Natural killer cell treated with Interleukin-12 subunit alpha and Interleukin-12 subunit beta and Interleukin-15 and Interleukin-18, amount 100 ng/mL, for 72 hours (primary cell): ENCODE measurements at regions not wholly inside any gene's neighbourhood (a gene's known extent, or its start where the extent isn't known, plus 50 kb on each side); places are given as distances from the start of the nearest gene placed in this dataset.

ENCODE experiments used
- ATAC-seq, 2 donors: fragments of 150-1000 bp; cut with Tn5 transposase in 1 of 2; sonication (Bioruptor Pico), chemical (Tn5 transposase) in 1 of 2; 2 replicates each; pipeline ENCODE4 v1.10.0; 2021
- DNase-seq: peaks from one replicate; pipeline ENCODE4 v3.0.0; 2022; ENCODE audit warnings: low spot score
- H3K27ac Mint-ChIP-seq, 2 donors: 1 replicate in 1 of 2; 2 replicates in 1 of 2; pipeline ENCODE4 v1.8.0; 2022; ENCODE audit warnings: mixed read lengths in 2 of 2, mild to moderate bottlenecking in 1 of 2, moderate library complexity in 1 of 2
- H3K27me3 Mint-ChIP-seq, 2 donors: 1 replicate in 1 of 2; 2 replicates in 1 of 2; pipeline ENCODE4 v1.8.0; 2022; ENCODE audit warnings: mixed read lengths in 2 of 2
- H3K36me3 Mint-ChIP-seq: one replicate; pipeline ENCODE4 v1.8.0; 2022; ENCODE audit warnings: mixed read lengths
- H3K4me1 Mint-ChIP-seq, 2 donors: 1 replicate in 1 of 2; 2 replicates in 1 of 2; pipeline ENCODE4 v1.8.0; 2022; ENCODE audit warnings: low read depth in 2 of 2, mixed read lengths in 2 of 2, mild to moderate bottlenecking in 1 of 2
- H3K4me3 Mint-ChIP-seq: one replicate; pipeline ENCODE4 v1.8.0; 2022; ENCODE audit warnings: mixed read lengths
- H3K9me3 Mint-ChIP-seq: 2 replicates; pipeline ENCODE4 v1.8.0; 2022; ENCODE audit warnings: mixed read lengths

DNA sequence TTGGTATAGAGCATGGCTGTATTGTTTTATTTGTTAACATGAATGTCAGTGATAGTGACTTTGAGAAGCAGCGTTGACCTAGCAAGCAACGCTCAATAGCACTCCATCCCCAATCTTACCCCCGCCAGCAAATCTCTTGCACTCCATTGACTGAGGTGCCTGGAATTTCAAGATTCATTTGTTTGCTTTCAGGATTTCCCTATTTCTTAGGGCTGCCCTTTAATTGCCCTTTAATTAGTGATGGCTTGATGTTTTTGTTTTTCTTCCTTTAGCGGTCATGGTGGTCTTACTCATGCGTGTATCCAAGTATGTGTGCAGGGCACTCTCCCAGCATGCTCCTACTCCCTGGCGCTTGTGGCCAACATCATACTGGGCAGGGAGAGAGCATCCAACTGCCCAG, 216.8 kb upstream of the TBL1XR1 start:
- Mint-ChIP-seq H3K4me1 (peaks cover 14 to 25% of the 10 kb centered on the region in 2 donors), H3K27ac (no peak overlapping the region), H3K27me3 (no peaks in the 10 kb centered on the region), H3K9me3 (no peaks in the 10 kb centered on the region), H3K4me3 (no peak overlapping the region), H3K36me3 (no peaks in the 10 kb centered on the region)
- no peak for DNase-seq
- no peak for ATAC-seq

DNA sequence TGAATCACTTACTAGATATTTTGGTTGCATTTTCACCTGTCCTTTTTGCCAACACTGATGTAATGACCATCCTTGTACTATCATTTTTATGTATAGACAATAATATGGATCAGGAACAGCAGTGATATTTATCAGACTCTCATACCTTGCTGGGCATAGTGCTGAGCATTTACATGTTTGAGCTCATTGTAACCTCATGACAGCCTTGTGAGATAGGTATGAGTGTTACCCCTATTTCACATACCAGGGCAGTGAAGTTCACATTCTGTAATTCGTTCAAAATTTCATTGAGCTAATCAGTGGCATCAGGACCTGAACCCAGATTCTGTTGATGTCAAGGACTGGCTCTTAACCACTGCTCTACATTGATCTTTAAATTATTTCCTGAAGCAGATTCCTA, 221.5 kb upstream of the TBL1XR1 start:
- Mint-ChIP-seq H3K4me1 (peaks cover 44 to 48% of the 10 kb centered on the region in 2 donors), H3K27me3 (no peaks in the 10 kb centered on the region), H3K9me3 (peaks cover 3% of the 10 kb centered on the region), H3K27ac (peak overlapping the region; percentile 86 to 89), H3K36me3 (no peaks in the 10 kb centered on the region), H3K4me3 (peak overlapping the region; percentile 41)
- ATAC-seq (peak in 1 of 2 donors; percentile 73), DNase-seq (no peak)

DNA sequence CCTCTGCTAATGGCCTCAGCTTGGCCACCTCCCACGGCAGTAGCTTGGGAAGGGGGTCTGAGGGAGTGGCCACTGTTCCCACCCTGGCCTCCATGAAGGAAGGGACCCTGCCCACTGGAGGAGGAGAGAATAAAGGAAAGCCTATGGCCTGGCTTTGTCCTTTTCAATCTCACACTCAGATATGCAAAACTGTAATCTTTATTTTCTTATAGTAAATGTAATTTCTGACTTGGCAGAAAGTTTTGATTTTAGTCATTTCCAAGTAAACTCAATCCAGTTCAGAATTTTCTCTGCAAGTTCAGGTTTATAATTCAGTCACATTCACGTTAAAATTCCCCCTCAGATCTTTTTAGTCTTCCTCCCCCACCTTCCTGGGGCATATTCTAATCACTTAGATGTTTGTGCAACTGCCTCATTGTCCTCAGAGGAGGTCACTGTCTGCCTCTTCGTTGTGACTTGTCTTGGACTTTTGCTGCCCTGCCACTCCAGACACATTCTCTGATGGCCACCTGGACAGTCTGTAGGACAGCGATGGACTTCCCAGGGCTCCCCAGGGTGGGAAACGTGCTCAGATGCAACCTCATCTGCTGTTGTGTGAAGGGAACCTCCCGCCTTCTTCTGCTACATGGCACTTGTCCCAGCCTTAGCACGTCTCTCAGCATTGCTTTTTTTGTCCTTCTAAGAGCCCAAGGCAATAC, 222.8 kb upstream of the TBL1XR1 start:
- no peaks in the 10 kb centered on the region for H3K36me3 Mint-ChIP-seq
- H3K9me3 Mint-ChIP-seq: peaks cover 3% of the 10 kb centered on the region
- peak overlapping the region; percentile 70 for H3K4me3 Mint-ChIP-seq
- H3K4me1 Mint-ChIP-seq: peaks cover 54 to 57% of the 10 kb centered on the region in 2 donors
- H3K27me3 Mint-ChIP-seq: no peaks in the 10 kb centered on the region
- peak overlapping the region; percentile 86 to 89 for H3K27ac Mint-ChIP-seq
- DNase-seq: no peak
- peak; percentile 80 to 86 for ATAC-seq

DNA sequence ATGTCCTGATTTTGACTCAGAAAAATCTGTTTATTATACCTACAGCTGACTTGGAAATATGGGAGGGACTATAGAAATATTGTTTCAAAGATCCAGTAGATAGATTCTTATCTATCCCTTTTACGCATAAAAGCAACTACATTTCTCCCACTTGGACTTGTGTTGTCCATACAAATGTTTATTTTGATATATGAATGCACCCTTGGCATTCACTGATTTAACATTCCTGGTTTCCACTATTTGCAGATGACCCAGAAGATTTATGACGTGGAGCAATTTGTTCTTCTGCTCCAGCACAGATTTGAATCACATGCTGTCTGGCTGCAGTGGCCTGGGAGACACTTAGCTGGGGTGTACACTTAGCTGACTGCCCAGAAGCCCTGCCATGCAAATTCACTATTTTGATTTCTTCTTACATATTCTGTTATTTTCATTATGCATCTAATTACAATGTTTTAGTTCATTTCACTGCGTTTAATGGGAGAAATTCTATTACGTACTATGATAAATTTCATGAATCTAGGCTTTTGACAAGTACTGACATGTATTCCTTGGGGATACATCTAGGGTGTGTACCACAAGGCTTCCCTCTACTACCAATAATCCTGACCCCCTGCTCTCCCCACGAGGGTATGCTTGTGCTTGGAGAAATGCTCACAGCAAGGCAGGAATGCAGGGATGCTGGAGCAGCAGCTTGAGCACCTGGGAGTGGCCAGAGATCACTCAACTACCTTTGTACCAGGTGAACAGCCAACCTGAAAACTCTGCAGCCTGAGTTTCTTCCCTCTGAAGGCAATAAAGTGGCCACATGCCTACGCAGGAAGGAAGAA, 223.6 kb upstream of the TBL1XR1 start:
- peaks cover 49 to 57% of the 10 kb centered on the region in 2 donors for H3K4me1 Mint-ChIP-seq
- no peaks in the 10 kb centered on the region for H3K27me3 Mint-ChIP-seq
- H3K27ac Mint-ChIP-seq: peak overlapping the region; percentile 86 to 89
- DNase-seq (no peak), ATAC-seq (no peak)
- H3K4me3 Mint-ChIP-seq: peak overlapping the region; percentile 70
- no peaks in the 10 kb centered on the region for H3K36me3 Mint-ChIP-seq
- H3K9me3 Mint-ChIP-seq: peaks cover 3% of the 10 kb centered on the region

DNA sequence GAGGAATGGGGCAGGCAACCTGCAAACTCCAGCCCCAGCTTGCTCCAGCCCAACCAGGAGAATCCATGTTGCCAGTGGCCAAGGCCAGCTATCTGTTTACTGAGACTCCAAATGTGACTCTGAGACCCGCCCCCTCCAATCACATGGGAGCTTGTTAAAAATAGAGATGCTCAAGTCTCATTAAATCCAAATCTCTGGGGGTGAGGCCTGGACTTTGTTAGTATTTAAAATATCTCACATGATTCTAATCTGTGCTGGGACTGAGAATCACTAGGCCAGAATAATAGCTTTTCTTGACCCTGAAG, 224.2 kb upstream of the TBL1XR1 start:
- H3K27ac Mint-ChIP-seq: peak overlapping the region; percentile 4 to 56
- no peak for ATAC-seq

DNA sequence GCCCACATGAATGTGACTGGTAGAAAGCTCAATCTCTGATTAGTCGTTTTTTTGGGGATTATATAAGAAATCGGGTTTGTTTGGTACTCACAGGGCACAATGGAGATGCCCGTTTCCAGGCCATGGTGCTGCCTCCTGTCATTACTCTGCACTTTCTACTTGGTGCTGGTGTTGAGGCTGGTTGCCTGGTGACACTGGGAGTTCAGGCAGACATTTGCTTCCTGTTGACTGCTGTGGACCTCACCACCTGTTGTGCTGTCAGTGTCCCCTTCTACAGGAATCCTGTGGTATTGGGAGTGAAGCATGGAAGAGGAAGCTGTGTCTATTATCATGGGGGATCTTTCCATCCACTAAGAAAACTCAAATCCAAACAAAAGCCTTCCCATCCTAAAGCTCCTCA, 227.2 kb upstream of the TBL1XR1 start:
- ATAC-seq: no peak
- no peaks in the 10 kb centered on the region for H3K36me3 Mint-ChIP-seq
- peaks cover 3% of the 10 kb centered on the region for H3K9me3 Mint-ChIP-seq
- no peak for DNase-seq
- peak overlapping the region in 1 of 2 donors; percentile 71 for H3K27ac Mint-ChIP-seq
- H3K27me3 Mint-ChIP-seq: no peaks in the 10 kb centered on the region
- no peak overlapping the region for H3K4me3 Mint-ChIP-seq
- H3K4me1 Mint-ChIP-seq: peaks cover 55 to 71% of the 10 kb centered on the region in 2 donors

More for the DNA sequence above, 224.2 kb upstream of the TBL1XR1 start:
- H3K36me3 Mint-ChIP-seq: no peaks in the 10 kb centered on the region
- peaks cover 50 to 62% of the 10 kb centered on the region in 2 donors for H3K4me1 Mint-ChIP-seq
- no peaks in the 10 kb centered on the region for H3K27me3 Mint-ChIP-seq
- peaks cover 3% of the 10 kb centered on the region for H3K9me3 Mint-ChIP-seq
- no peak for DNase-seq
- H3K4me3 Mint-ChIP-seq: no peak overlapping the region

DNA sequence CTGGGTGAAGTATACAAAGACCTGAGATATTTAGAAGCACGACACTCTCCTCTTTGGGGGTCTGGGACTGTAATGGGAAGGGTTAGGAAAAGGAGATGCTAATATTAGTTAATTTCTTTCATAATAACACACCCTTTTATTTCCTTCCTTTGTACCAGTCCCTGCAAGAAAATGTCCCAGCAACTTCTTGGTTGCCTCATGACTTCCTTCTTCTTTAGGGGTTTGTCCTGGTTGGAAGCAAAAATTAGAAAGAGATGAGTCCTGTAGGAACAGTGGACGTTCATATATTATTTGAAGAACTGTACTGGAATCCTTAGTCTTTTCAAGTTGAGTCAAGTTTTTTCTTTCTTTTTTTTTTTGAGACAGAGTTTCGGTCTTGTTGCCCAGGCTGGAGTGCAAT, 227.8 kb upstream of the TBL1XR1 start:
- Mint-ChIP-seq H3K27me3 (no peaks in the 10 kb centered on the region), H3K27ac (peak overlapping the region in 1 of 2 donors; percentile 71), H3K36me3 (no peaks in the 10 kb centered on the region), H3K4me1 (peaks cover 52 to 65% of the 10 kb centered on the region in 2 donors), H3K4me3 (no peak overlapping the region), H3K9me3 (peaks cover 3% of the 10 kb centered on the region)
- no peak for DNase-seq
- no peak for ATAC-seq

DNA sequence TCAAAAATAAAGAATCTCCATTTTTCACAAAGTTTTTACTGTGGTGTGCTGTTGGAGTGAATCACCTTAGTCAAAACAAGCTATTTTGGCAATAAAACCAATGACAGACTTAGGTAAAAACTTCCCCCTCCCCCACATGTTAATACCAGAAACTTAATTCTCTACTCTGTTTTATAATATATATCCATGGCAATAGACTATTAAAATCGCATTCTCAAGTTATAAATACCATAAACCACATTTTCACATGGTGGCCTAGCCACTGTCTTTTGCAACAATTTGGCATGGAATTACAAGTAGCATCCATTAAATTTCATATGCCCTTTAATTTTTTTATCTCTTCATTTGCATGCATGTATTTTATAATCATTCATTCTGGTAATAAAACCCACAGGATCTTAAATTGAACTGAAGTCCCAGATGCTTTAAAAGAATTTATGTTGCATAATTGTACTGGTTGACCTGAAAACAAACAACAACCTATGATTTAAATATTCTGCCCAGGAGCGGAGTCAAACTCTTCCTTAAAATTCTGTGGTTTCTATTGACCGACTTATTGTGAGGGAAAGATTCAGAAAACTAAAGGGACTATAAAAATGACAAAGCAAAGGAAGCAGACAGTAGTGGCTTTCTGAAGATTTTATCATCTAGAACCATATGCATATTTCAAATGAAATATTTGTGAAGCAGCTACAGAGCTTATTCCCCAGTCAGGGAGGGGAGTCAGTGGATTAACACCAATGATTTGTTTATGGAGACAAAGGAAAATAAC, 229.0 kb upstream of the TBL1XR1 start:
- peak overlapping the region; percentile 92 to 97 for H3K27ac Mint-ChIP-seq
- no peaks in the 10 kb centered on the region for H3K27me3 Mint-ChIP-seq
- H3K36me3 Mint-ChIP-seq: no peaks in the 10 kb centered on the region
- peaks cover 3% of the 10 kb centered on the region for H3K9me3 Mint-ChIP-seq
- ATAC-seq: no peak
- H3K4me3 Mint-ChIP-seq: peak overlapping the region; percentile 84
- no peak for DNase-seq
- peaks cover 41 to 55% of the 10 kb centered on the region in 2 donors for H3K4me1 Mint-ChIP-seq

DNA sequence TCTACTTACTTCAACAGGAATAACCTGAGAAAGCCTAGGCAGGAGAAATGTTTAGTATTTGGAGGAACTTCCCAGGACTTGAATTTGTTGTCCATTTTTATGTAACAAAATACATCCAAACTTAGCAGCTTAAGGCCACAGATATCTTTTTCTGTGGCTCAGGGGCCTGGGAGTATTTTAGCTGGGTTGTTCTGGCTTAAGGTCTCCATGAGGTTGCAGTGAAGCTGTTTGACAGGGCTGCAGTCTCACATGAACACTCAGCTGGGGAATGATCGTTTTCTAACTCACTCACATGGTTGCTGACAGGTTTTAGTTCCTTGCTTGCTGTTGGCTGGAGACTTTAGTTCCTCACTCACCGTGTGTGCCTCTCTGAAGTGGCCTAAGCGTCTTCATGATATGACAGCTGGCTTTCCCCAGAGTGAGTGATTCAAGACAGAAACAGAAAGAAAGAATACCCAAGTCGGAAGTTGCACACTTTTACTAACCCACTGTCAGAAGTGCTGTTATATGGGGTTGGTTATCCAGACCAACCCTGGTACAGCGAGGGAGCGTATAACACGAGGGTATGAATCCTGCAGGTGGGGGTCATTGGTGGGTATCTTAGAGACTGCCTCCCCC, 229.7 kb upstream of the TBL1XR1 start:
- peaks cover 35 to 49% of the 10 kb centered on the region in 2 donors for H3K4me1 Mint-ChIP-seq
- peaks cover 1% of the 10 kb centered on the region for H3K9me3 Mint-ChIP-seq
- no peaks in the 10 kb centered on the region for H3K27me3 Mint-ChIP-seq
- H3K27ac Mint-ChIP-seq: peak overlapping the region; percentile 92 to 97
- peak; percentile 97 for ATAC-seq
- peak overlapping the region; percentile 84 for H3K4me3 Mint-ChIP-seq
- peak; percentile 70 for DNase-seq
- H3K36me3 Mint-ChIP-seq: no peaks in the 10 kb centered on the region

DNA sequence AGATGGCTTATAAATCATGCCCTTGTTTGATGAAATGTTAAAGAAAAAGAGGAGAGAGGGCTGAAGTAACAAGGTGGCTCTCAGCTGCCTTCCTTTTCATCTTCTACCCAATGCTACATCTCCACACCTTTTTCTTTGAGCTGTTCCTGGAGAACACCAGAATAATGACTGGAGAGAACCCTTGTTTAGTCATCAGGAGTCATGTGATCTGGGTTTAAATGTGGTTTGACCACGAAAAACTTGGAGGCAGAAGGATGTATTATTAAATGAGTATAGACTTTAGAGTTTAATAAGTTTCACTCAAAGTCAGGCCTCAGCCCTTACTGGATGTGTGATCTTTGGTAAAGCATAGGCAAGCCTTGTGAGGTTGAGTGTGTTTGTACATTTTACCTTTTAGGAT, 230.3 kb upstream of the TBL1XR1 start:
- H3K9me3 Mint-ChIP-seq: no peaks in the 10 kb centered on the region
- peak overlapping the region; percentile 84 for H3K4me3 Mint-ChIP-seq
- H3K27ac Mint-ChIP-seq: peak overlapping the region; percentile 92 to 97
- ATAC-seq (peak; percentile 67 to 72), DNase-seq (no peak)
- H3K4me1 Mint-ChIP-seq: peaks cover 34 to 46% of the 10 kb centered on the region in 2 donors
- H3K36me3 Mint-ChIP-seq: no peaks in the 10 kb centered on the region
- H3K27me3 Mint-ChIP-seq: no peaks in the 10 kb centered on the region

DNA sequence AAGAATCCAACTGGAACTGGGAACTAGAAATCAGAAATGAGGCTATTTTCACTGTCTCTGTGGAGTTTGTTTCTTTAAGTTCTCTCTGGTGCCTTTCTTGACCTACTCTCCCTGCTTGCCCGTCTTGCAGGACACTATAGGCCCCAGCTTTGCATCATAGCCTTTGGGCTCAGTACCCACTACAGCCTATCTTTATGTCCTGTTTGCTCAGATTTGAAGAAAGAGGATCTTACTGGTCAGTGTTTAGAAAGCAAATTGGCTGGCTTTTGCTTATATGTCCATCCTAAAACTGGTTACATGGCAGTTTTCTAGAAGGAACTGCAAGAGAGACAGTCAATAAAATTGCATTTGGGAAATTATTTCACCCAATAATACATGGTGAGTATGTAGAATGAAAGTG, 231.8 kb upstream of the TBL1XR1 start:
- Mint-ChIP-seq H3K27ac (no peak overlapping the region), H3K36me3 (no peaks in the 10 kb centered on the region), H3K9me3 (no peaks in the 10 kb centered on the region), H3K27me3 (no peaks in the 10 kb centered on the region), H3K4me3 (no peak overlapping the region), H3K4me1 (peaks cover 27 to 34% of the 10 kb centered on the region in 2 donors)
- ATAC-seq: no peak
- DNase-seq: no peak

DNA sequence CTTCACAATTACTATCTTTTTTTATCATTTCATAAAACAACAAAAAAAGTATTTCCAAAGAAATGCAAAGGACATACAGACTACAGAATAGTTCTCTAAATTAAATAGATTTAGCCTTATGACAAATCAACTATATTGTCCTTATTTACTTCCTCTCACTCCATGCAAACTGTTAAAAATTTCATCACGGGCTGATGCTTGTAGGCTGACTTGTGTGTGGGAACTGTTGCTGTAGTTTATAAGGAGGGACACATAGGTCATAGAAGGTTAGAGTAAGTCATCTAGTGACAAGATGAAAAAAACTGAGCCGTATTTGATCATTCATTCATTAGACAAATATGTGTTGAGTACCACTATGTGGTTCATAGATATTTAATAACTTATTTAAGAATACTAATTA, 232.5 kb upstream of the TBL1XR1 start:
- H3K27me3 Mint-ChIP-seq: no peaks in the 10 kb centered on the region
- H3K4me3 Mint-ChIP-seq: no peak overlapping the region
- H3K4me1 Mint-ChIP-seq: peaks cover 26 to 27% of the 10 kb centered on the region in 2 donors
- H3K36me3 Mint-ChIP-seq: no peaks in the 10 kb centered on the region
- H3K27ac Mint-ChIP-seq: no peak overlapping the region
- ATAC-seq (no peak), DNase-seq (no peak)
- no peaks in the 10 kb centered on the region for H3K9me3 Mint-ChIP-seq

DNA sequence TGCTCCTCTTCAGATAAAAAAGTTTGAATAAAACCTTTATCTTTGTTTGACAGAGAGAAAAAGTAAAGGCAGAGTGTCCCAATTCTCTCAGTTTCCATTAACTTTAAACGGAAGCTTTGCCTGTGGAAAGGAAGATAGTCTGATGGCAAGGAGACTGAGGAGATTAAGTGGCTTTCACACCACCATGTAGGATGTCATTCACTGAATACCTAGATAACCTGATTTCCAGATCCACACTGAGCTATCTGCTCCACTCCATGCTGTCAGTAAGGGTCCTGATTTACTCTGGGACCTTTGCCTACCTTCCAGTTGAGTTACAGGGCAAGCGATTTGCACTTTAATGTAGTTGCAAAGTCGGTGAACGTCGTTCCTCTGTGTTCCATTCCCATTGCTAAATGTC, 233.4 kb upstream of the TBL1XR1 start:
- no peaks in the 10 kb centered on the region for H3K27me3 Mint-ChIP-seq
- H3K4me1 Mint-ChIP-seq: peaks cover 23 to 24% of the 10 kb centered on the region in 2 donors
- no peak overlapping the region for H3K27ac Mint-ChIP-seq
- H3K36me3 Mint-ChIP-seq: no peaks in the 10 kb centered on the region
- no peaks in the 10 kb centered on the region for H3K9me3 Mint-ChIP-seq
- DNase-seq (no peak), ATAC-seq (no peak)
- H3K4me3 Mint-ChIP-seq: no peak overlapping the region
